Cardiac muscle cell (in vitro differentiated cells and primary cell): ENCODE measurements at regions not wholly inside any gene's neighbourhood (a gene's known extent, or its start where the extent isn't known, plus 50 kb on each side); places are given as distances from the start of the nearest gene placed in this dataset.
A peak's percentile ranks its signal among the peaks of the same experiment; 100 is the strongest.

Experiments
- DNase-seq, 2 donors: peaks; one replicate each; pipeline versions ENCODE4 v3.0.0 to v3.0.0-alpha.2; 2010 to 2017; ENCODE audit warnings: low read depth in 1 of 2, low spot score in 1 of 2
- H3K27ac ChIP-seq: fragments of 200-600 bp; sonication (generic); 2 replicates; pipeline ENCODE4 v1.5.1; 2016
- H3K27me3 ChIP-seq: fragments of 200-600 bp; sonication (generic); 2 replicates; pipeline ENCODE4 v1.6.0; 2016; ENCODE audit warnings: control low read depth
- H3K36me3 ChIP-seq: fragments of 200-600 bp; sonication (generic); 2 replicates; pipeline ENCODE4 v1.5.1; 2016; ENCODE audit warnings: control low read depth
- H3K4me1 ChIP-seq: fragments of 200-600 bp; sonication (generic); 2 replicates; pipeline ENCODE4 v1.8.1; 2017; ENCODE audit warnings: low read depth, mild to moderate bottlenecking, mixed run types
- H3K4me3 ChIP-seq: fragments of 200-600 bp; sonication (generic); 2 replicates; pipeline ENCODE4 v1.5.1; 2016; ENCODE audit warnings: mild to moderate bottlenecking
- H3K9me3 ChIP-seq: fragments of 200-600 bp; sonication (generic); 2 replicates; pipeline ENCODE4 v1.5.1; 2017; ENCODE audit warnings: low read depth, mild to moderate bottlenecking, control low read depth
- CTCF ChIP-seq: IDR thresholded peaks from 2 replicates; pipeline ENCODE4 v1.5.1; 2012; ENCODE audit warnings: low read depth, mild to moderate bottlenecking, low read length

- Histone ChIP-seq H3K4me3 (no peak overlapping the region), H3K4me1 (no peaks in the 10 kb centered on the region), H3K27ac (no peak overlapping the region), H3K36me3 (no peaks in the 10 kb centered on the region), H3K27me3 (no peaks in the 10 kb centered on the region), H3K9me3 (no peaks in the 10 kb centered on the region)
- TF ChIP-seq CTCF = no peak
- no peak for DNase-seq
These were observed 164.7 kb upstream of the CHRM3 start for GRCh38 chr1:239221656-239222055.

GRCh38 chr1:239219679-239220078 lies 166.7 kb upstream of the CHRM3 start:
- Histone ChIP-seq H3K27ac (no peak overlapping the region), H3K4me3 (no peak overlapping the region), H3K36me3 (no peaks in the 10 kb centered on the region), H3K4me1 (no peaks in the 10 kb centered on the region), H3K9me3 (no peaks in the 10 kb centered on the region), H3K27me3 (no peaks in the 10 kb centered on the region)
- DNase-seq = no peak
- TF ChIP-seq CTCF = no peak

GRCh38 chr1:239218301-239218700 lies 168.1 kb upstream of the CHRM3 start:
- Histone ChIP-seq H3K4me3 (no peak overlapping the region), H3K27ac (no peak overlapping the region), H3K9me3 (no peaks in the 10 kb centered on the region), H3K27me3 (no peaks in the 10 kb centered on the region), H3K4me1 (no peaks in the 10 kb centered on the region), H3K36me3 (no peaks in the 10 kb centered on the region)
- DNase-seq = peak in 1 of 2 donors; percentile 26
- no peak for TF ChIP-seq CTCF

GRCh38 chr1:239212811-239213220 lies 173.6 kb upstream of the CHRM3 start:
- Histone ChIP-seq H3K4me1 (peaks cover 10% of the 10 kb centered on the region), H3K36me3 (no peaks in the 10 kb centered on the region), H3K9me3 (no peaks in the 10 kb centered on the region), H3K27ac (no peak overlapping the region), H3K4me3 (no peak overlapping the region), H3K27me3 (no peaks in the 10 kb centered on the region)
- no peak for TF ChIP-seq CTCF
- DNase-seq = peak in 1 of 2 donors; percentile 43

GRCh38 chr1:239209591-239209990 lies 176.8 kb upstream of the CHRM3 start:
- H3K4me1 ChIP-seq = peaks cover 10% of the 10 kb centered on the region
- no peak overlapping the region for H3K27ac ChIP-seq
- no peak overlapping the region for H3K4me3 ChIP-seq
- H3K9me3 ChIP-seq = no peaks in the 10 kb centered on the region
- no peaks in the 10 kb centered on the region for H3K36me3 ChIP-seq
- TF ChIP-seq CTCF = no peak
- no peak for DNase-seq
- H3K27me3 ChIP-seq = no peaks in the 10 kb centered on the region

GRCh38 chr1:239204401-239204800 lies 182.0 kb upstream of the CHRM3 start:
- no peak for TF ChIP-seq CTCF
- Histone ChIP-seq H3K27me3 (no peaks in the 10 kb centered on the region), H3K4me3 (no peak overlapping the region), H3K9me3 (no peaks in the 10 kb centered on the region), H3K27ac (no peak overlapping the region), H3K4me1 (no peaks in the 10 kb centered on the region), H3K36me3 (no peaks in the 10 kb centered on the region)
- DNase-seq = no peak
